ENCODE measurements at regions not wholly inside any gene's neighbourhood (a gene's known extent, or its start where the extent isn't known, plus 50 kb on each side); places are given as distances from the start of the nearest gene placed in this dataset.

DNA sequence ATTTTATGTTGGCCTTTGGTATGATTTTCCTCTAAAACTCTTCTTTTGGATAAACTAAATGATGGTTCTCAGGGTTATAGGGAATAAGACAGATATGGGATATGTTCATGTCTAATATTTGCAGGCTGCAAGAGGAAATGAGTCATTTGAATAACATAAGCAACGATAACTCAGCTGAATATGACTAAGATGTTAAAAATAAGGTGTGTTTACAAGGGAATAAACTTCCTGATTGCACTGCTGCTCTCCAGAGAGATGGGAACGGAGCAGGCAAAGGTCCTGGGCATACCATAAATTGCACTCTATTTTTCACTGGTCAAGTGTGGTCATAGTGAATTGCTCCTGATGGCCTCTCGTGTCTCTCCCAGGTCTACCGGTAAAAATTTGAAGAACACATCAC lies 666.2 kb downstream of the TOX3 start:
- TF ChIP-seq, protein P1, sequence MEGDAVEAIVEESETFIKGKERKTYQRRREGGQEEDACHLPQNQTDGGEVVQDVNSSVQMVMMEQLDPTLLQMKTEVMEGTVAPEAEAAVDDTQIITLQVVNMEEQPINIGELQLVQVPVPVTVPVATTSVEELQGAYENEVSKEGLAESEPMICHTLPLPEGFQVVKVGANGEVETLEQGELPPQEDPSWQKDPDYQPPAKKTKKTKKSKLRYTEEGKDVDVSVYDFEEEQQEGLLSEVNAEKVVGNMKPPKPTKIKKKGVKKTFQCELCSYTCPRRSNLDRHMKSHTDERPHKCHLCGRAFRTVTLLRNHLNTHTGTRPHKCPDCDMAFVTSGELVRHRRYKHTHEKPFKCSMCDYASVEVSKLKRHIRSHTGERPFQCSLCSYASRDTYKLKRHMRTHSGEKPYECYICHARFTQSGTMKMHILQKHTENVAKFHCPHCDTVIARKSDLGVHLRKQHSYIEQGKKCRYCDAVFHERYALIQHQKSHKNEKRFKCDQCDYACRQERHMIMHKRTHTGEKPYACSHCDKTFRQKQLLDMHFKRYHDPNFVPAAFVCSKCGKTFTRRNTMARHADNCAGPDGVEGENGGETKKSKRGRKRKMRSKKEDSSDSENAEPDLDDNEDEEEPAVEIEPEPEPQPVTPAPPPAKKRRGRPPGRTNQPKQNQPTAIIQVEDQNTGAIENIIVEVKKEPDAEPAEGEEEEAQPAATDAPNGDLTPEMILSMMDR (IDR thresholded peaks at IDR 0.05; ENCODE audit: low read depth, low read length, missing control alignments), result no peak
- no peak overlapping the region for H3K4me3 ChIP-seq (ENCODE audit: low read depth, low read length)
- DNase-seq (ENCODE audit: low read depth), result peak; percentile 18
- in situ Hi-C loops (cut with HindIII; ENCODE audit: low sequenced_read_pairs), result no loop called here

DNA sequence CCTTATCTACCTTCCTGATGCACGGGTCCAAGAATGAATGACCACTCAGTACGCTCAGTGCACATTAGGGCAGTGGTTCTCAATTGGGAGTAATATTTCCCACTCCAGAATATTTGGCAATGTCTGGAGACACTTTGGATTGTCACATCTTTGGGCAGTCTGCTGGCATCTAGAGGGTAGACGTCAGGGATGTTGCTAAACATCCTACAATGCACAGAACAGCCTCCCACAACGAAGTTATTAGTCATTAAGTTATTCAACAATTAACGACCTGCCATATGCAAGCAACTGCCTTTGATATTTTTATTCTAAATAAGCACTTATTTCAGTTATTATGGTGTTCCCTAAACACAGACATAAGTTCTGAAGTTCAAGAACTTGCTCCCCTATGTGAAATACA lies 669.3 kb downstream of the TOX3 start:
- TF ChIP-seq, protein P1 (IDR thresholded peaks at IDR 0.05; ENCODE audit: low read depth, low read length, missing control alignments), result no peak
- no peak for DNase-seq (ENCODE audit: low read depth)
- in situ Hi-C loops (cut with HindIII; ENCODE audit: low sequenced_read_pairs), result no loop called here

DNA sequence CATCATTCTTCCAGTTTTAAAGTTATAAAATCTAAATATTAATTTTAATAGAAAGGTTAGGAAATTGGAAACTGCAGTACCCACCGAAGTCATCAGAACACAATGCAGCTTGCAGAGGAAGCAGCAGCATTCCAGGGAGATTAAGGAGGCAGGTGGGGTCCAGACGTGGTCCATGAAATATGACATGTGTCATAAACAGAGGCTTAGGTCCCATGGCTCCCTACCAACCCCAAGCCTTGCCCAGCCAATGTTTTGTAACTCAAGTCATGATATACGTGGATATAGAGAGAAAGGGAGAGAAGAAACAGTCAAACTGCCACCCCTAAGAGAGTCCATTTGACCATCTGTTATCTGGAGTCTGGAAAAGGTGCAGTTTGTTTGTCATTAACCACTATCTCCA lies 670.0 kb downstream of the TOX3 start:
- in situ Hi-C loops (cut with HindIII; ENCODE audit: low sequenced_read_pairs), result no loop called here
- TF ChIP-seq, protein P1 (IDR thresholded peaks at IDR 0.05; ENCODE audit: low read depth, low read length, missing control alignments), result no peak
- H3K4me3 ChIP-seq (ENCODE audit: low read depth, low read length), result no peak overlapping the region
- DNase-seq (ENCODE audit: low read depth), result no peak

More for the DNA sequence above, 669.3 kb downstream of the TOX3 start:
- H3K4me3 ChIP-seq (ENCODE audit: low read depth, low read length), result no peak overlapping the region

DNA sequence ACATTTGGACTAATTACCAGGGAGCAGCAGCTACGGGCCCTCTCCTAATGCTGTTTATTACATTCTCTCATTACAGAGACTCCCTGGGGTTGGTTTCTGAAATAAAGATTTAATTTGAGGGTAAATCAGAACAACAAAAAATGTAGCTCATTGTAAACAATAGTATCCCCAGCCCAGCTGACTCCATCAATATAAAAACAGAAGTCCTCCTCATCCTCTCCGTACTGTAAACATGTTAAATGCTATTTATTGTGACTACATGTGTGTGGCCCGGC lies 670.4 kb downstream of the TOX3 start:
- H3K4me3 ChIP-seq (ENCODE audit: low read depth, low read length), result no peak overlapping the region
- DNase-seq (ENCODE audit: low read depth), result no peak
- in situ Hi-C loops (cut with HindIII; ENCODE audit: low sequenced_read_pairs), result no loop called here
- TF ChIP-seq, protein P1 (IDR thresholded peaks at IDR 0.05; ENCODE audit: low read depth, low read length, missing control alignments), result no peak

DNA sequence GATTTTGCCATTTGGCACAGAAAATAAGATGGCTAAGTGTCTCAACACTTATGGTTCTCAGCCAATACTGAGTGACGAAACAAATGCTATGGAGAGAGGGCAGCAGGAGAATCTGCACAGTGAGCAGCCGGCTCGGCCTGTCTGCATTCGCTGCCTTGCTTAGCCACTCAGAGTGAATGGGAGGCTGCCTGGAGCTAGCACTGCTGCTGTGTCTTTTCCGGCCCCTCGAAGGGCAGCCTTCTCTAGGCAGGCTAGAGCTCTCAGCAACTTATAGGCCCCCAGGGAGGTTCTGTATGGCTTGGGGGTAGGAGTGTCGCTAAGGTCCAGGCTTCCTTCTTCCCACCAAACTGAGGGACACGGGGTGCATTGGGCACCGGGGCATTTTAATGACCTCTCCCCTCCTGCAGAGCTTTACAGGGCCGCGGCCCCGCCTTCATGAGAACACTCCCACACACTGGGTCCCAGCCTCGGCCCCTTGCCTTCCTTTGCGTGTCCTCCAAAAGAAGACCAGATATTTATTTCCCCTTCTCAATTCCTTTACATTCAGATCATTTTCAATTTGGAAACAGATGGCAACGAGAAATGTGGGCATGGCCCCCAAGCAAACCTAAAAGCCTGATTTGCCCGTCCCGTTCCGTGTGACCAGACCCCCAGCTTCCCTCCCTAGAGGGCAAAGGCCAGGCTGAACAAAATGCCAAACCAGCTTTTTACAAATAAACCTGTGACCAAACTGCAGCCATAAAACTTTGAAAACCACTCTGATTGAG lies 670.9 kb downstream of the TOX3 start:
- H3K4me3 ChIP-seq (ENCODE audit: low read depth, low read length), result no peak overlapping the region
- in situ Hi-C loops (cut with HindIII; ENCODE audit: low sequenced_read_pairs), result no loop called here
- TF ChIP-seq, protein P1 (IDR thresholded peaks at IDR 0.05; ENCODE audit: low read depth, low read length, missing control alignments), result no peak
- DNase-seq (ENCODE audit: low read depth), result no peak

DNA sequence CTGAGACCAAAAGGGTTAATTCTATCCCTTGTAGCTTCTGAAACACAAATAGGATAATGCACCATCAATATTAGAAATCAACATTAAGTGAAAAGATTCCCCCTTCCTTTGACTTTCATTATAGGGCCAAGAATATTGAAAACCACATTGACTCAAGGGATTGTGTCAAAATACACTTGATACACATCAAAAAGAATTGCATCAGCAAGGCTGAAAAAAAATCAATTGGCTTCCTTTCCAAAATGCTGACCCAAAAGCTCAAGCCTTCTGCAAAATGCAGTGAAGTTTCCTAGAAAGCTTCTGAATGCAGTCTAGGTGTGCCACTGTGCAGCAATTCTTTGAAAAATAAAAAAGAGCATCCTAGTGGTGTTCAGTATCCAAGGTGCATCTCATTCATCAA lies 674.4 kb downstream of the TOX3 start:
- H3K4me3 ChIP-seq (ENCODE audit: low read depth, low read length), result no peak overlapping the region
- in situ Hi-C loops (cut with HindIII; ENCODE audit: low sequenced_read_pairs), result no loop called here
- DNase-seq (ENCODE audit: low read depth), result no peak

More for the DNA sequence above, 674.4 kb downstream of the TOX3 start:
- TF ChIP-seq, protein P1 (IDR thresholded peaks at IDR 0.05; ENCODE audit: low read depth, low read length, missing control alignments), result no peak

All from astrocyte of the cerebellum (primary cell).